ENCODE measurements at regions not wholly inside any gene's neighbourhood (a gene's known extent, or its start where the extent isn't known, plus 50 kb on each side); places are given as distances from the start of the nearest gene placed in this dataset.
A peak's percentile ranks its signal among the peaks of the same experiment; 100 is the strongest.
"Not testable (repeated sequence)": the region's sequence is repeated elsewhere in the genome, so short reads cannot be mapped to it uniquely, and the experiment has no call there.

DNA sequence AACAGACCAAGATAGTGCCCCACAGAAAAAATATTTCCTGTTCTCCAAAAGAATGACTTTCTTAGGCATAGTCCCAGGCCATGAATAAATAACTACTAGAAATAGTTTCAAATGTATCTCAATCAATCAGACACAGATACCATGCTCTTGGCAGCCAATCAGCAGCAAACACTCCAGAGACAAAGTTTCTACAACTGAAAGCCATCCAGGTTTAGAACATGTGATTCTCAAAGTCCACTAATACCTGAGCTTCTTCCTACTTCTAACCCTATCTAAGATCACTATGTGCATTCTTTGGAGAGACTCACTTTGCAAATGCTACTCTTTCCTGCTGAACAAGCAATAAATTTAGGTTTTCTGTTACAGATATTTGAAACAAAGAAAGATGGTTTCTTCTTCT lies 425.8 kb upstream of the GRIN3A start:
- no peak for DNase-seq (ENCODE audit: low spot score)

DNA sequence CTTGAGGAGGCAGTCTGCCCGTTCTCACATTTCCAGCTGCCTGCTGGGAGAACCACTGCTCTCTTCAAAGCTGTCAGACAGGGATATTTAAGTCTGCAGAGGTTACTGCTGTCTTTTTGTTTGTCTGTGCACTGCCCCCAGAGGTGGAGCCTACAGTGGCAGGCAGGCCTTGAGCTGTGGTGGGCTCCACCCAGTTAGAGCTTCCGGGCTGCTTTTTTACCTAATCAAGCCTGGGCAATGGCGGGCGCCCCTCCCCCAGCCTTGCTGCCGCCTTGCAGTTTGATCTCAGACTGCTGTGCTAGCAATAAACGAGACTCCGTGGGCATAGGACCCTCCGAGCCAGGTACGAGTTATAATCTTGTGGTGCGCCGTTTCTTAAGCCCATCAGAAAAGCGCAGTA lies 414.6 kb upstream of the GRIN3A start:
- not testable (repeated sequence) for DNase-seq (ENCODE audit: low spot score)

DNA sequence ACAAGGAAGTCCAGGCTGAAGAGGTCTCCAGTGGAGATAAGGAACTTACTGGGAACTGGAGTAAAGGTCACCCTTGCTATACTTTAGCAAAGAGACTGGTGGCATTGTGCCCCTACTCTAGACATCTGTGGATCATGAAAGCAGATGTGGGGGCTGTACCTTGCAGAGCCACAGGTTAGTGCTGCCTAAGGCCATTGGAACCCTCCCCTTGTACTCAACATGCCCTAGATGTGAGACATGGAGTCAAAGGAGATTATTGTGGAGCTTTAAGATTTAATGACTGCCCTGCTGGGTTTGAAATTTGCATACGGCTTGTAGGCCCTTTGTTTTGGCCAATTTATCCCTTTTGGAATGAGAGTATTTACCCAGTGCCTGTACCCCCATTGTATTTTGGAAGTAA lies 397.3 kb upstream of the GRIN3A start:
- no peak for DNase-seq (ENCODE audit: low spot score)

DNA sequence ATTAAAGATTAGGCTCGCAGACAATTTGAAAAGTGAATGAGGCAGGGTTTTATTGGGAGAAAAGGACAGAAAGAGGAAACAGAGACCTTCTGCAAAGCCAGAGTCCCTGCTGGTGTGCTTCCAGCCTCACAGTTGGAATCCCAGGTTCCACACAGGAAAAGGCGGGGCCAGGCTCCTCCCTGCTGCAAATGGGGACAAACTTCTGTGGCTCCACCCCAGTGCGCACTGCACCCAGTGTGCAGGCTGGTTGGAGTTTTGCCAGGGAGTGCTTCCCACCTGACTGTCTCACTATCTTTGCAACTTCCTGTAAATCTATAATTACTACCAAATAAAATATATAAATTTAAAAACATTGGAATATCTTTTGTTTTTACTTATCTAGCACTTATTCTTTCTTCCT lies 386.0 kb upstream of the GRIN3A start:
- no peak for DNase-seq (ENCODE audit: low spot score)

DNA sequence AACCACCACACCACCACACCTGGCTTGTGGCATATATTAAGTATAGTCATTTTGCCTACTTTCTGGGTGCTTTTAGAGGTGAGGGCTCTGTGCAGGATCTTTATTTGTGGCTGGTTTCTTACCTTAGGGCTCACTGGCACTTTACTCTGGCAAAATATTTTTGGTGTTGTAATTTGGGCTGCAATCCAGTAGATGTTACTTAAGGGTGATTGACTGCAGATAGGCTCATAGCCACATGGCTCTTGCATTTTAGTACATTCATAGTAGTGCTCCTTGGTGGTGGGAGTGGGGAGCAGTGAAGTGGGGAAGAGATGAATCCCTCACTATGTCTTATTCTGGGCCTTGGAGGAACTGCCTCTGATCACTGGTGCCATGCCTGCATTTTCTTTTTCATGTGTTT lies 376.1 kb upstream of the GRIN3A start:
- no peak for DNase-seq (ENCODE audit: low spot score)

DNA sequence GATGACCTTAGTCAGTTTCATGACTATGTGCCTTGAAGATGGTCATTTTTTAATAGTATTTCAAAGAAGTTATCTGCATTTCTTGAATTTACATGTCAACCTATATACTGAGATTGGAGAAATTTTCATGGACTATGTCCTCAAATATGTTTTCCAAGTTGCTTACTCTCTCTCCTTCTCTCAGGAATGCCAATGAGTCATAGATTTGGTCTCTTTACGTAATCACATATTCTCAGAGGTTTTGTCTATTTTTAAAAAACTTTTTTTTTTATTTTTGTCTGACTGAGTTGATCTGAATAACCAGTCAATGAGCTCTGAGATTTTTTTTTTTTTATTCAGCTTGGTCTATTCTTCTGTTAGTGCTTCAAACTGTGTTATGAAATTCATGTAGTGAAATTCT lies 374.7 kb upstream of the GRIN3A start:
- no peak for DNase-seq (ENCODE audit: low spot score)

DNA sequence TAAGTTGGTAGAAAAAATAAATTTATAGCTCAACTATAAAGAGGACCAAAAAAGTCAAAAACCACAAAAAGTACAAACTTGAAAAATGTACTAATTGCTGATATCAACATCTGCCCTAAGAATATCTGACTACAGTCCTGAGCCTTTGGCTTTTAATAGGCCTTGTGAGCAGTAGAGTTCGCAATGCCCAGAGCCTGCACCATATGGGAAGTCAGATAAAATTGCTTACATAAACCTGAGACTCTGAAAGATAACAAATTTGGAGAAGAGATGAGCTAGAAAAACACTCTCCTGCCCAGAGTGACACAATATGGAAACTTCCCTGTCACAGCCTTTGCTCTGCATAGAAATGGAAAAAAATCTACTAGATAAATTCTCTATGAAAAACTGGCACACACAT lies 368.0 kb upstream of the GRIN3A start:
- no peak for DNase-seq (ENCODE audit: low spot score)

DNA sequence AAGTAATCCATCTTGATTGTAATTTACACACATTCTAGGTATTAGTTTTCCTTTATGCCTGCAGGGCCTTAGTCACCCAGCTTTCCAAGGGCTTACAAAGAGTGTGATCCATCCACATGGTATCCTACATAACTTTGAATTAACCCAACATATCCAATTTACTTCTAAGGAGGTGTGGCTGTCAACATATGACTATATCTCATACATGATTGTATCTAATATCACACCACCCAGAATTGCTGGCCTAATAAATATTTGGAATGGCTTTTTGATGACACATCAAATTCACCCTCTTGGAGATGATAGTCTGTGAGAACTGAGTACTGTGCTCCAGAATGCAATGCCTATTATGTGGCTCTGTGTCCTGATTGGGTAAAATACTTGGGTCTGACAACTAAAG lies 363.3 kb upstream of the GRIN3A start:
- DNase-seq (ENCODE audit: low spot score), result no peak

DNA sequence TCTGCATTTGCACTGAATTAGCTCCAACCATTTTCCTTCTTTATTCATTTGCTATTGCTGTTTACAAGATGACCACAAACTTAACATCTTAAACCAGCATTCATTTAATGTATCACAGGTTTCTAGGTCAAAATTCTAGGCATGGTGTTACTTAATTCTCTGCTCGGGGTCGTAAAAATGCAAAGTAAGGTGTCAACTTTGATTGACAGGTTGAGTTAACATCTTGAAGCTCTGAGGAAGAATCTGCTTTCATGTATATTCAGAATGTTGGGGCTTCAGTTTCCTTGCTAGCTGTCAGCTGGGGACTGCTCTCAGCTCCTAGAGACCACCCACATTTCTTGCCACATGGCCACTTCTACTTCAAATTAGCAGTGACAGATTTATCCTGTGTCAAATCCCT lies 348.7 kb upstream of the GRIN3A start:
- no peak for DNase-seq (ENCODE audit: low spot score)

DNA sequence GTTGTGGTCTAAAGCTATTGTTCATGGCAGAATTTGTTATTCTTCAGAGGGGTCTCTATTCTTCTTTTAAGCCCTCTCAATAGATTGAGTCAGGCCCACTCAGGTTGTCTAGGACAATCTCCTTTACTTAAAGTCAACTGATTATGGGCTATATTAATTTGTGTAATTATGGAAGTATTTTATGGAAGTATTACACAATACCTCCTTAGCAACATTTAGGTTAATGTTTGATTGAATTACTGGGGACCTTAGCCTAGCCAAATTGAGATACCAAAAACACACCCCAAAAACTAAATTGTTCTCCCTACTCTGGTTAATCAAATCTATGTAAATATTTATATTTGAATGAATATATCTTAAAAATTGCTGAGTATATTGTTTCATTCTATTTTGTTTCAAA lies 347.1 kb upstream of the GRIN3A start:
- no peak for DNase-seq (ENCODE audit: low spot score)

DNA sequence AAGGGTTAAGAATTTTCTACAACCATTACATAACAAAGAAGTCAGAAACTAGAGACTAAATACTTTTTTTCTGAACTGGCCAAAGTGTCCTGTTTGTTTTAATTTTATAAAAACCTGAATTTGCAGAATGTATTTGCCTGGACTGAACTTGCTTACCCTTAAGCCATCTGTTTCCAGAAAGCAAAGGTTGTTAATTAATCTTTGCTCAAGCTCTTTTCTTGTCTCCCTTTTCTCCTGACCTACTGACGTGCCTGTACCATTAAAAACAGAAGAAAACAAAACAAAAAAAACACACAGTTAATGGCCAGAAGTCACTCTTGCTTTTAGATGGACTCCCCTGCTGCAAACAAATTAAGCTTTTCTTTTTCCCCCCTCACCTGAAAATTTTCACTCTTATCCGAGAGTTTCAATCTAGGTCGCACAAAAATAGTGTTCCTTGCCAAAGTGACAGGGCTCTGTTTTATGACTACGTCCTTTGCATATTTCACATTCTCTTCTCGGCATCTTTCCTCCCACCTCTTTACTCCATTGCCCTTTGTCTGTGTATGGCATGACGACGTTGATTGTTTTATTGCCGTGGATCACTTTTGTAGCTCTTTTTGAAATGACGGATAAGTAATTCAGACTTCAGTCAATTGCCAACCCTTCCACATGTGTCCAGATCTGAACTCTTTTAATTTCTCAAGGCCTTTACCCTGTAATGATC lies 333.8 kb upstream of the GRIN3A start:
- no peak for DNase-seq (ENCODE audit: low spot score)

DNA sequence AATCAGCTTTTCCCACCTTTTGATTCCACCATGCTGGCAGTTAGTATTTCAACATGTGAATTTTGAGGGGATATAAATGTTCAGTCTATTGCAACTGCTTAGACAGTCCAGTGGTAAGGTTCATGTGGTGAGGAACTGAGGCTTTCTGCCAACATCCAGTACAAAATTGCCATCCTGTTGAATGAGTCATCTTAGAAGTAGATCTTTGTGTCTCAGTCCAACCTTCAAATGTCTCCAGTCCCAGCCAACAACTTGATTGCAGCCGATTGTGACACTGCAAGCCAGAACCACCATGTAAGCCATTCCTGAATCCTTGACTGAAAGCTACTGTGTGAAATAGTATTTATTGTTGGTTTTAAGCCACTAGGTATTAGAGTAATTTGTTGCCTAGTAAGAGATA lies 331.5 kb upstream of the GRIN3A start:
- DNase-seq (ENCODE audit: low spot score), result no peak

DNA sequence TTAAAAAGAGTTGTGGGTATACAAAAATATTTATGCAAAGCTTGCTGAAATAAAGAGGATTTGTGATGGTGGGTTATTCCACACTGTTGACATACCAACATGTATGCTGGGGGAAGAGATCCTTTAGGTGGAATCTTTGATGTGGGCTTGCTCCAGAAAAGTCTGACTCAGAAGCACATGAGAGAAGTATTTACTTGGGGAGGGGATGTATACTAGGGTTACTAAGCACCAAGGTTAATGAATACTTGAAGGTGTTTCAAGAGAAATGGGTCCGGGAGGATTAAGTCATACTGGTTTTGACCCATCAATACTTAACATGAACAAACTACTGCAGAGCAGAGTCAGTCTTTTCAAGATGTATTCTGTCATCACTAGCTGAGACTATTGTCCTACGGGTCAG lies 316.4 kb upstream of the GRIN3A start:
- DNase-seq (ENCODE audit: low spot score), result no peak

DNA sequence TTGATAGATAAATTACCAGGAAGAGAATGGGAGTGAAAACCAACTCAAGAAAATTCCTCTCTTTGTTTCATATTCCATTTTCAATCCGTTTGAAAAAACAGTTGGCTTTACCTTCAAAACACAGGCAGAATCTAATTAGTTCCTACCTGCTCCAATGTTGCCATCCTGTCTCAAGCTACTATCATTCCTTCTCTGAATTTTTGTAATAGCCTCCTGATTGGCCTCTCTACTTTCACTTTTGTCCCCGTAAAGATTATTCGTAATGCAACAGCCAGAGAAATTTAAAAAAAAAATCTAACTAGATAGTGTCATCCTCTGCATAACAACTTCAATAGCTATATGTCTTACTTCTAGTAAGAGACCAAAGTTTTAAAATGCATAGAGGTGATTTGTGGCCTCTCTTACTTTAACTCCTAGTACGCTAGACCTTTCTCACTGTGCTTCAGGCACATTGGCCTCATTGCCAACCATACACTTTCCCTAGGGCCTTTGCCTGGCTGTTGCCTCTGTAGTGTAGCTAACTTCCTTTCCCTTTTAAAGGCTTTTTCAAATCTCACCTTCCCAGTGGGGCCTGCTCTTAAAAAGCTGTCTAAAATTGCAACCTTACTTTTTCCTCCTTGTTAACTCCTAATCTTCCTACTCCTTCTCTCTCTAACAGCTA lies 311.3 kb upstream of the GRIN3A start:
- no peak for DNase-seq (ENCODE audit: low spot score)

DNA sequence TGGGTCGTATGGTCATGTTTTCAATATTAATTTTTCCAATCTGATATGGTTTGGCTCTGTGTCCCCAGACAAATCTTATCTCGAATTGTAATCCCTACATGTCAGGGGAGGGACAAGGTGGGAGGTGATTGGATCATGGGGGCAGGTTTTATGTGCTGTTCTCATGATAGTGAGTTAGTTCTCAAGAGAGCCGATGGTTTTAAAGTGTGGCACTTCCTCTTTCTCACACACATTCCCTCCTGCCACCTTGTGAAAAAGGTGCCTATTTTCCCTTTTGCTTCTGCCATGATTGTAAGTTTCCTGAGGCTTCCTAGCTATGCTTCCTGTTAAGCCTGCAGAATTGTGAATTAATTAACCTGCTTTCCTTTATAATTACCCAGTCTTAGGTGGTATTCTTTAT lies 309.1 kb upstream of the GRIN3A start:
- DNase-seq (ENCODE audit: low spot score), result no peak

DNA sequence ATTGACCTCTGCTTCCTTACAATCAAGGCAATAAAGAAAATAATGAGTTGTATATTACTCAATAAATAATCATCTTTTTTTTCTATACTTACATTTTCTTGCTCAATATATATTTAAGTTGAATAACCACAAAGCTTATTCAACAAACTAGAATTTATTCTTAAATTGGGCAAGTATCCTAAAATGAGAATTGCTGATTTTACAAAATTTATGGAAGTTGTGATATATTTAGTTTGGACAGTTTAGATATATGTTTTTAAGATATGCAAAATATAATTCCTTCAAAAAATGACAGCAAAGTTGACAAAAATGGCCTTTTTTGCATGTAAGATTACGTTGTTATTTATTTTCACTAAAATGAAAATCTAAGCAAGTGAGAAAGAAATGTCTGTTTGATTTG lies 305.7 kb upstream of the GRIN3A start:
- no peak for DNase-seq (ENCODE audit: low spot score)

DNA sequence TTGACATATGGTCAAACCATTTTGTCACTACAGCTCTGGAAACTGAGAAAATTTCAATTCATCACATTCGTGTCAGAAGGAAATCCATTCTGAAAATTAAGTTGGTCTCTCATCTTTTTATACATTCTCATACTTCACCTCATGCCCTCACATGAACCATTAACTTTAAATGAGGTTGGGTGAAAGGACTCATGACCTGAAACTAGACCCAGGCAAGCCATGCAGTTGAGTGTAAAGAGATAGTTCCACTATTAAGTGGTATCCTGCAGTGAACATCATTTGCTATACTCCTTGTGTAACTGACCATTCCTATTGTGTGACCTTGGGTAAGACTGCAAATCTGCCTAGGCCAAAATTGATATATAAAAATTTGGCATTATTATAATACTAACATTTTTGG lies 299.6 kb upstream of the GRIN3A start:
- DNase-seq (ENCODE audit: low spot score), result no peak

DNA sequence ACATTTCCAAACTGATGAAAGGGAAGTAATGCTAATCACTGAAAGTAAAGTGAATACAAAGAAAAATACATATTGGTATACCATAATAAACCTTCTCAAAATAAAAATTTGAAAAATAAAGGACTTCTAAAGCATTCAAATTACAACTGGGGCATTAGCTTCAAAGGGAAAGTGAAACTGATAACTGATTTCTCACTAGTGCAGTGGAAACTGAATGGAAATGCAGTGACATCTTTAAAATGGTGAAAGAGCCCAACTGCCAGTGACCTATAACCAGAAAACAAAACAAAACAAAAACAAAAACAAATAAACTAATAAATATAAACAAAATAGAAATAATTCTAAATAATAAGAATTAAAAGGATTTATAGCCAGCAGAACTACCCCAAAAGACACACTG lies 297.5 kb upstream of the GRIN3A start:
- no peak for DNase-seq (ENCODE audit: low spot score)

DNA sequence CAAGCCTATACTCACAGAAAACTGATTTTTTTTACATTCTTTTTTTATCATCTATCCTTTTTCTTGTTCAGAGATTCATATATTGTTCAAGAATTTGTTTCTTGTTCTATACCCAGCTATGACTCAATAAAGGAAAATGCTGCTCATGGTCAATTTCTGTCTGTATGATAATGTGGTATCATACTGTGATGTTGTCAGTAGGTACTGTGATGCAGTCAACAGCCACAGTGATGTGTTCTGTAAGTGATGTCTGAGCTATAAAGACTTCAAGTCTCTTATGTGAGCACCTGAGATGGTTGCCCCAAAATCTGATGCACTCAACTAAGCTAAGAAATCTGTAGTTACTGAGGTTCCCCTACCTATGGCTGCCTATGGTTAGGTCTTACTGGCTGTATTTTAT lies 294.2 kb upstream of the GRIN3A start:
- no peak for DNase-seq (ENCODE audit: low spot score)

DNA sequence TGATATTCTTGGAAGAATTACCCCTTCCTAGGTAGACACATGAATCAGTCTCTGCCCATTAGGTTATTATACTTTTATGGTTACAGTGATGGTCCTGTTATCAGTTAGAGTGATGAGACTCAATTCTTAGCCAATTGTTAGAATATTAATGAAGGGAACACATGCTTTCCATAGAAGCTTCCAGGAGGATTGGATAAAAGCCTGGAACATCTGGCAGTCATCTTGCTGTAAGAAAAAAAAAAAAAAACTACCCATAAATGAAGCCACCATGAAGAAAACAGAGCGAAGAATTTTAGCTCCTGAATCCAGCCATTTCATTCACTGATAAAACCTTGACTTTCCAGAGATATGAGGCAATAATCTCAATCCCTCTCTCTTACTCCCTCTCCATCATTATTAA lies 262.5 kb upstream of the GRIN3A start:
- no peak for DNase-seq (ENCODE audit: low spot score)

DNA sequence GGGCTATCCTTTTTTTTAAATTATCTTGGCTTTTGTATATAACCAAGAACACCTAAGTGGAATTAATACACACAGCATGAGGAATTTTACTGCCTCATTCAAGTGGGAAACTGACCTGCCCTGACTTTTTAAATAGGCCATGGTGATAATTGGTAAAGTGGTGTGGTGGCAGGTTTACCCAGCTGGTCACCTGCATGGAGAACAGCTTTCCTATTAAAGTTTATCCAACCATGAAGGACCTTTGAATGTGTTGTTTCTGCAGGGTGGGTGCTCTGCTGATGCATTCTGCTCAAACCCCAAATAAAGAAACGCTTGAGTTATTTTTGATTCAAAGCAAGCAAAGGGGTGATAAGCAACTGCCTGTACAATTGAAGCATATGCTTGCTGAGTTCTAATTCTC lies 261.0 kb upstream of the GRIN3A start:
- no peak for DNase-seq (ENCODE audit: low spot score)

DNA sequence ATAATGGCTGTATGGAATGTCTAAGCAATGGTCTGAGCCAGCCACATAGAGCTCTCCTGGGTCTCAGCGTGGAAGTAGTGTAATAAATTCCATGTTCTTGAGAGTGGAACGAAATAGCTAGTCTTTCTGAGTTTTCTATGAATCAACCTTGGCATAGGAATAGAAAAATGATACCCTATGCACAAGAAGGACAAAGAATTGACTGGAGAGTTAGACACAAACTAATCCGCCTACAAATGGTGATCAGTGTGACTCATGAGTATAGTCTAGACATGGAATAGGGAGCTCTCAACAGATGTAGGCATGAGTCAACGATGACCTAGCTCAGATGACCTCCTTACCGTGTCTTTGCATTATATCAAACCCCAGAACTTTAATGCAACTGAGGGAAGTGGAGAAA lies 256.8 kb upstream of the GRIN3A start:
- peak; percentile 37 for DNase-seq (ENCODE audit: low spot score)

DNA sequence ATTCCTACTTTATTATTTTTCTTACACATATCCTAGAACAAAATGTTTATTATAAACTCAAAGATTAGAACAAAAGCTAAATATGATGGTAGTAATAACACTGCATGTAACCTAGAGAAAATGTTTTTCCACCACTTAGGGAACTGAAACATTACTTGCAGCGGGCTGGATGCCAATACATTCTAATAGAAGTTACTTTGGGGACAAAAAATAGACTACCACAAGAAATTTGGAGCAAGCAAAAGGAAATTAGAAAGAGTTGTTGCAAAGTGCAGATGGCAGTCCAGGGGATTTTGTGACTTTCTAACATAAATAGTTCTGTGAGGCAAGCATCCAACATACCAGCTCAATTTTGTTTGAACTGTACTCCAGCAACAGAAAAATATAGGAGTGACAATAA lies 255.3 kb upstream of the GRIN3A start:
- no peak for DNase-seq (ENCODE audit: low spot score)

DNA sequence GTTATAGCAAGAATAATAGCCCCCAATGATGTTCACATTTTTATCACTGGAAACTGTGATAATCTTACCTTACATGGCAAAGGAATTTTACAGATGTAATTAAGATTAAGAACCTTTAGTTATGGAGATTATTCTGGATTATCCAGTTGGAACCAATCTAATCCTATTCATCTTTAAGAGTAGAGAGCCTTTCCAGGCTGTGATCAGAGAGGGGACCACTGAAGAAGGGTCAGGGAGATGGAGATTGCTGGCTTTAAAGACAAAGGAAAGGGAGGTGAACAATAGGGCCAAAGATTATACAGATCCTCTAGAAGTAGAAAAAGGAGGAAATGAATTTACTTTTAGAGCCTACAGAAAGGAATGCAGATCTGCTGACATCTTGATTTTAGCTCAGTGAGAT lies 253.5 kb upstream of the GRIN3A start:
- no peak for DNase-seq (ENCODE audit: low spot score)
